B cell (primary cell): ENCODE measurements at regions not wholly inside any gene's neighbourhood (a gene's known extent, or its start where the extent isn't known, plus 50 kb on each side); places are given as distances from the start of the nearest gene placed in this dataset.

ENCODE experiments used
- ATAC-seq: fragments of 200-7000 bp; cut with Tn5 transposase; one replicate; pipeline ENCODE4 v1.10.0; 2021; ENCODE audit warnings: low read depth, mild to moderate bottlenecking, moderate number of reproducible peaks, moderate library complexity
- CTCF ChIA-PET: fragments of 350-600 bp; sonication (Branson Sonifier 250); formaldehyde crosslinking; loops from one replicate; lab custom pipeline; 2021; ENCODE audit warnings: antibody characterized with exemption, inconsistent platforms; lab: Charles Lee
- POLR2A ChIA-PET: fragments of 350-600 bp; sonication (Branson Sonifier 250); formaldehyde crosslinking; loops from one replicate; lab custom pipeline; 2021; ENCODE audit warnings: antibody characterized with exemption; lab: Charles Lee
- DNase-seq: peaks from one replicate; pipeline ENCODE4 v3.0.0; 2013
- H2AFZ ChIP-seq: 2 replicates; pipeline ENCODE4 v1.6.1; 2012; ENCODE audit warnings: mild to moderate bottlenecking, low read depth, low read length; ENCODE audit not compliant: insufficient read depth, poor library complexity, severe bottlenecking
- H3K27ac ChIP-seq, 2 donors: 1 replicate in 1 of 2; 2 replicates in 1 of 2; pipeline ENCODE4 v1.5.1; 2012 to 2013; ENCODE audit warnings: low read length in 2 of 2, mild to moderate bottlenecking in 2 of 2, moderate library complexity in 1 of 2
- H3K27me3 ChIP-seq, 4 experiments: fragments of 200-600 bp in 1 of 4; sonication (generic) in 1 of 4; replicated peaks in 1 of 4; 1 replicate in 2 of 4; 2 replicates in 2 of 4; pipeline versions ENCODE4 v1.6.1 to v1.7.0; 2013 to 2016; ENCODE audit warnings: low read length in 3 of 4, mild to moderate bottlenecking in 2 of 4, mixed read lengths in 1 of 4, moderate library complexity in 1 of 4; ENCODE audit not compliant: insufficient read depth in 4 of 4, control insufficient read depth in 3 of 4; ENCODE audit errors: control extremely low read depth in 1 of 4
- H3K36me3 ChIP-seq, 2 experiments: replicated peaks in 1 of 2; 1 replicate in 1 of 2; 2 replicates in 1 of 2; pipeline versions ENCODE4 v1.6.1 to v1.7.1; 2013; ENCODE audit warnings: low read length in 1 of 2; ENCODE audit not compliant: insufficient read depth in 2 of 2, control insufficient read depth in 1 of 2; ENCODE audit errors: control extremely low read depth in 1 of 2, extremely low read depth in 1 of 2
- H3K4me1 ChIP-seq, 2 donors: fragments of 200-600 bp in 1 of 2; sonication (generic) in 1 of 2; 1 replicate in 1 of 2; 2 replicates in 1 of 2; pipeline versions ENCODE4 v1.5.1 to v1.6.1; 2013 to 2017; ENCODE audit warnings: low read length in 2 of 2; ENCODE audit not compliant: control insufficient read depth in 2 of 2, insufficient read depth in 2 of 2
- H3K4me2 ChIP-seq: replicated peaks from 2 replicates; pipeline ENCODE3; 2012; ENCODE audit warnings: mild to moderate bottlenecking, low read depth, low read length; ENCODE audit not compliant: poor library complexity, severe bottlenecking
- H3K4me3 ChIP-seq, 5 experiments: fragments of 200-600 bp in 1 of 5; sonication (generic) in 1 of 5; 1 replicate in 3 of 5; 2 replicates in 2 of 5; pipeline versions ENCODE4 v1.5.1 to v1.7.0; 2011 to 2016; ENCODE audit warnings: low read length in 4 of 5, mild to moderate bottlenecking in 4 of 5, low read depth in 2 of 5, control low read depth in 1 of 5, moderate library complexity in 1 of 5; ENCODE audit not compliant: insufficient read depth in 1 of 5; ENCODE audit errors: control extremely low read depth in 1 of 5, extremely low read depth in 1 of 5
- H3K79me2 ChIP-seq: fragments of 200-600 bp; sonication (generic); one replicate; pipeline ENCODE4 v1.6.0; 2016; ENCODE audit warnings: low read length; ENCODE audit not compliant: control insufficient read depth, insufficient read depth
- H3K9ac ChIP-seq: fragments of 200-600 bp; sonication (generic); 2 replicates; pipeline ENCODE4 v1.6.1; 2017; ENCODE audit warnings: mild to moderate bottlenecking, low read length, moderate library complexity
- H3K9me3 ChIP-seq, 3 donors: one replicate each; pipeline versions ENCODE4 v1.6.1 to v1.7.1; 2013; ENCODE audit warnings: low read length in 2 of 3; ENCODE audit not compliant: control insufficient read depth in 2 of 3, insufficient read depth in 1 of 3; ENCODE audit errors: control extremely low read depth in 1 of 3
- H4K20me1 ChIP-seq: 2 replicates; pipeline ENCODE4 v1.6.0; 2012; ENCODE audit warnings: mild to moderate bottlenecking, low read length; ENCODE audit not compliant: insufficient read depth, control insufficient read depth, poor library complexity, severe bottlenecking
- H3K27ac Mint-ChIP-seq: one replicate; pipeline ENCODE4 v1.8.0; 2021; ENCODE audit warnings: mixed read lengths
- H3K27me3 Mint-ChIP-seq: one replicate; pipeline ENCODE4 v1.8.0; 2021; ENCODE audit warnings: mixed read lengths
- H3K4me1 Mint-ChIP-seq: one replicate; pipeline ENCODE4 v1.8.0; 2021; ENCODE audit warnings: mixed read lengths
- H3K4me3 Mint-ChIP-seq: one replicate; pipeline ENCODE4 v1.8.0; 2021; ENCODE audit warnings: mixed read lengths
- H3K9me3 Mint-ChIP-seq: one replicate; pipeline ENCODE4 v1.8.0; 2022; ENCODE audit warnings: mixed read lengths; ENCODE audit not compliant: insufficient read depth
- EZH2 ChIP-seq: IDR thresholded peaks from 2 replicates; pipeline ENCODE4 v1.6.1; 2012; ENCODE audit warnings: borderline replicate concordance, low read depth, mild to moderate bottlenecking, moderate library complexity, low read length; ENCODE audit not compliant: insufficient read depth, poor library complexity, severe bottlenecking
- WGBS: methylation state at CpG from one replicate; pipeline ENCODE4 v1.1.5; 2013; ENCODE audit warnings: missing lambda C conversion rate; ENCODE audit not compliant: insufficient coverage; 5-methylcytosine and 5-hydroxymethylcytosine counted together
- intact Hi-C: fragments of 100-400 bp; cut with micrococcal nuclease; formaldehyde crosslinking; loops from one replicate; pipeline ENCODE4 v1.10.0; 2022
- TF ChIP-seq, protein P1 (sequence below): fragments of 200-600 bp; IDR thresholded peaks from one replicate; pipeline ENCODE4 v1.8.0; 2022; ENCODE audit warnings: antibody characterized with exemption, mild to moderate bottlenecking

DNA sequence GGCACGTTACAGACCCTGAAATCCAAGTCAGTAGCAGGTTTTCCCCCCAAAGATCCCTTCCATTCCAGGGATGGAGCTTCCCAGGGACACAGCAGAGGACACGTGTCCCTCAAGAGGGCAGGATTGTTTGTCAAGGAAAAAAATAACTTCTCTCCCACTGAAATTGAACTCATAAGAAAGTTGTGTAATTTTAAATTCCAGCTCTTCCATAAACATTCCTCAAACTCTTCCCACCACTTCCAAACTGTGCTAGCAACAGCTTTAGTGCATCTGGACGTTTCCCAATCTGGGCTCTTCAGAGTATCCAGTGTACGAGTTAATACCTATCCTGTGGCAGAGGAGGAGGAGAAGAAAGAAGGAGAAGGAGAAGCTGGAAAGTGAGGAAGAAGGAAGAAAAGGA is 79.6 kb downstream of the PSMG1 start:
- Histone ChIP-seq H3K79me2 (no peaks in the 10 kb centered on the region), H4K20me1 (no peaks in the 10 kb centered on the region), H2AFZ (no peak overlapping the region), H3K4me3 (no peak overlapping the region), H3K27ac (no peak overlapping the region), H3K4me2 (no peak overlapping the region), H3K4me1 (no peaks in the 10 kb centered on the region), H3K36me3 (no peaks in the 10 kb centered on the region), H3K27me3 (peaks cover 0 to 5% (median 0%) of the 10 kb centered on the region in 4 experiments), H3K9me3 (no peaks in the 10 kb centered on the region), H3K9ac (no peak overlapping the region)
- Mint-ChIP-seq H3K4me3 (no peak overlapping the region), H3K4me1 (no peaks in the 10 kb centered on the region), H3K27ac (no peak overlapping the region), H3K27me3 (peaks cover 30% of the 10 kb centered on the region), H3K9me3 (no peaks in the 10 kb centered on the region)
- intact Hi-C loops: no loop called here
- TF ChIP-seq EZH2: no peak
- TF ChIP-seq, protein P1, sequence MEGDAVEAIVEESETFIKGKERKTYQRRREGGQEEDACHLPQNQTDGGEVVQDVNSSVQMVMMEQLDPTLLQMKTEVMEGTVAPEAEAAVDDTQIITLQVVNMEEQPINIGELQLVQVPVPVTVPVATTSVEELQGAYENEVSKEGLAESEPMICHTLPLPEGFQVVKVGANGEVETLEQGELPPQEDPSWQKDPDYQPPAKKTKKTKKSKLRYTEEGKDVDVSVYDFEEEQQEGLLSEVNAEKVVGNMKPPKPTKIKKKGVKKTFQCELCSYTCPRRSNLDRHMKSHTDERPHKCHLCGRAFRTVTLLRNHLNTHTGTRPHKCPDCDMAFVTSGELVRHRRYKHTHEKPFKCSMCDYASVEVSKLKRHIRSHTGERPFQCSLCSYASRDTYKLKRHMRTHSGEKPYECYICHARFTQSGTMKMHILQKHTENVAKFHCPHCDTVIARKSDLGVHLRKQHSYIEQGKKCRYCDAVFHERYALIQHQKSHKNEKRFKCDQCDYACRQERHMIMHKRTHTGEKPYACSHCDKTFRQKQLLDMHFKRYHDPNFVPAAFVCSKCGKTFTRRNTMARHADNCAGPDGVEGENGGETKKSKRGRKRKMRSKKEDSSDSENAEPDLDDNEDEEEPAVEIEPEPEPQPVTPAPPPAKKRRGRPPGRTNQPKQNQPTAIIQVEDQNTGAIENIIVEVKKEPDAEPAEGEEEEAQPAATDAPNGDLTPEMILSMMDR: no peak
- WGBS: 82% methylated on average over 3 of the region's 4 CpGs
- ATAC-seq (no peak), DNase-seq (no peak)
- ChIA-PET CTCF (no interaction called here), POLR2A (no interaction called here)

DNA sequence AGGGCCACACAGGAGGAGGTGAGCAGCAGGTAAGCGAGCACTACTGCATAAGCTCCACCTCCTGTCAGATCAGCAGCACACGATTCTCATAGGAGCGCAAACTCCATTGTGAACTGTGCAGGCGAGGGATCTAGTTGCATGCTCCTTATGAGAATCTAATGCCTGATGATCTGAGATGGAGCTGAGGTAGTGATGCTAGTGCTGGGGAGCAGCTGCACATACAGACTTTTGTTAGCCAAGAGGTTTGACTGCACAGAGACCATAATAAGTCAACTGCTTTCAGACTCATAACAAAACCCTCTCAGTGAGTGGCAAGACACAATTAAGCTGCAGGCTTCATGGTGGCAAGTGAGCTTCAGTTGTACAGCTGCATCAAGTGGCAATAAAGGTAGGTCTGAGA is 83.4 kb downstream of the PSMG1 start:
- Histone ChIP-seq H3K4me3 (no peak overlapping the region), H3K36me3 (no peaks in the 10 kb centered on the region), H3K27ac (no peak overlapping the region), H3K27me3 (no peaks in the 10 kb centered on the region), H3K4me1 (no peaks in the 10 kb centered on the region), H4K20me1 (no peaks in the 10 kb centered on the region), H3K4me2 (no peak overlapping the region), H3K9me3 (no peaks in the 10 kb centered on the region), H3K79me2 (no peaks in the 10 kb centered on the region), H3K9ac (no peak overlapping the region), H2AFZ (no peak overlapping the region)
- H3K9me3 Mint-ChIP-seq: no peaks in the 10 kb centered on the region
- DNase-seq (no peak), ATAC-seq (no peak)
- no peak overlapping the region for H3K27ac Mint-ChIP-seq
- WGBS: 97% methylated on average over 4 of the region's 4 CpGs
- peaks cover 12% of the 10 kb centered on the region for H3K27me3 Mint-ChIP-seq
- no peak overlapping the region for H3K4me3 Mint-ChIP-seq
- no peak for TF ChIP-seq EZH2
- TF ChIP-seq, protein P1: no peak
- H3K4me1 Mint-ChIP-seq: peaks cover 3% of the 10 kb centered on the region
- POLR2A ChIA-PET: no interaction called here
- intact Hi-C loops: no loop called here
- CTCF ChIA-PET: no interaction called here
